GM12873 (cell line): ENCODE measurements at regions not wholly inside any gene's neighbourhood (a gene's known extent, or its start where the extent isn't known, plus 50 kb on each side); places are given as distances from the start of the nearest gene placed in this dataset.

Experiments used
- CTCF ChIP-seq: IDR thresholded peaks from 2 replicates; pipeline ENCODE4 v1.5.1; 2012; ENCODE audit warnings: low read depth, mild to moderate bottlenecking, moderate library complexity, low read length, control low read depth; ENCODE audit not compliant: insufficient read depth; ENCODE audit errors: missing control alignments

GRCh38 chr14:105622329-105622955 is 96.1 kb downstream of the TMEM121 start:
- no peak for TF ChIP-seq CTCF

- no peak for TF ChIP-seq CTCF
Observed at GRCh38 chr14:105627701-105628100, 101.3 kb downstream of the TMEM121 start.

GRCh38 chr14:105629886-105630215 is 103.5 kb downstream of the TMEM121 start:
- no peak for TF ChIP-seq CTCF

GRCh38 chr14:105632010-105632409 is 105.6 kb downstream of the TMEM121 start:
- no peak for TF ChIP-seq CTCF

- TF ChIP-seq CTCF, result no peak
Observed at GRCh38 chr14:105635560-105635959, 109.2 kb downstream of the TMEM121 start.

- no peak for TF ChIP-seq CTCF
Observed at GRCh38 chr14:105636935-105637334, 110.6 kb downstream of the TMEM121 start.

GRCh38 chr14:105641075-105641937 is 114.9 kb downstream of the TMEM121 start:
- TF ChIP-seq CTCF, result no peak
